ENCODE measurements at regions not wholly inside any gene's neighbourhood (a gene's known extent, or its start where the extent isn't known, plus 50 kb on each side); places are given as distances from the start of the nearest gene placed in this dataset.

GRCh38 chr15:46786590-46787285, 930.6 kb upstream of the SEMA6D start:
- no peak for TF ChIP-seq CTCF (IDR thresholded peaks at IDR 0.05; ENCODE audit: low read depth, low read length, missing input control)
- no peak for TF ChIP-seq RXRA (IDR thresholded peaks at IDR 0.05)
- no peak for TF ChIP-seq JUND (IDR thresholded peaks at IDR 0.05)
- TF ChIP-seq RAD21 (IDR thresholded peaks at IDR 0.05): peak in 1 of 2 donors; percentile 29
- no peak for TF ChIP-seq GABPA (IDR thresholded peaks at IDR 0.05 in 1 of 2, conservative IDR thresholded peaks at IDR 0.05 in 1 of 2)
- TF ChIP-seq HNF4G (IDR thresholded peaks at IDR 0.05): no peak
- no peak for TF ChIP-seq TAF1 (conservative IDR thresholded peaks at IDR 0.05)
- TF ChIP-seq REST (IDR thresholded peaks at IDR 0.05): no peak
- TF ChIP-seq ZBTB33 (IDR thresholded peaks at IDR 0.05): no peak
- no peak for TF ChIP-seq SP1 (IDR thresholded peaks at IDR 0.05)
- TF ChIP-seq MAX (IDR thresholded peaks at IDR 0.05): no peak
- TF ChIP-seq YY1 (IDR thresholded peaks at IDR 0.05): no peak
- TF ChIP-seq ATF3 (IDR thresholded peaks at IDR 0.05): no peak
- no peak for TF ChIP-seq EGR1 (IDR thresholded peaks at IDR 0.05; ENCODE audit: low read depth in 2 of 2)
